NCI-H2081 treated with DMSO at 0.1 percent for 48 hours (cell line): ENCODE measurements at regions not wholly inside any gene's neighbourhood (a gene's known extent, or its start where the extent isn't known, plus 50 kb on each side); places are given as distances from the start of the nearest gene placed in this dataset.

Experiments used
- DNase-seq: peaks from one replicate; lab custom pipeline; 2025; lab: John Stamatoyannopoulos, UW

DNA sequence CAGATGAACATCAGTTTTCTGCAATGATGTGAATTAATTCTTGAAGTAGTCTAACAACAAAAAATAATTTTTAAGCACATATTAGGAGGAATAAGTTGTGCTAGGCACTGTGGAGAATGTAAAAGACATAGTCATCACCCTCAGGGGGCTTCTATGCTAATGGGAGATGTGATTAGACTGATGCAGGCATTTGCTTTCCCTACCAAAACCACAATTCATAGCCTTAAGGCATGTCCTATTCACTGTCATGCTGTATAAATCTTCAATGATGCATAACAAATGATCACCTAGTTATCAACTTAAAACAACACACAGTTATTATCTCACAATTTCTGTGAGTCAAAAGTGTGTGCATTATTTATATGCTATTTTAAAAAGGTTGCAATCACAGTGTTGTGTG, 422.6 kb downstream of the MAN2A1 start:
- no peak for DNase-seq

DNA sequence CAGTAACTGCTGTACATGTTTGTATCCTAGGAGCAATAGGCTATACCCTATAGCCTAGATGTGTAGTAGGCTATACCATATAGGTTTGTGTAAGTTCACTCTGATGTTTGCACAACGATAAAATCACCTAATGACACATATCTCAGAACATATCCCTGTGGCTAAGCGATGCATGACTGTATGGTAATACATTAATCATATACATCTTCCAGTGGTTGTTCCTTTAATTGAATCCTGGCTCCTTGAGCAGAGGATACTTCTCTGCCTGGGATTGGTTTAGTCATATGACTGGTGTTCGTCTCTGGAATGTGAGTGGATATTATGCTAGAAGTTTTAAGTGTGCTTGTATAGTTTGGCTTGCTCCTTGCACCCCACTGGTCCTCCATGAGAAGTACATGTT, 425.8 kb downstream of the MAN2A1 start:
- no peak for DNase-seq

- no peak for DNase-seq
Measured at GRCh38 chr5:110116539-110116938, 426.8 kb downstream of the MAN2A1 start.

DNA sequence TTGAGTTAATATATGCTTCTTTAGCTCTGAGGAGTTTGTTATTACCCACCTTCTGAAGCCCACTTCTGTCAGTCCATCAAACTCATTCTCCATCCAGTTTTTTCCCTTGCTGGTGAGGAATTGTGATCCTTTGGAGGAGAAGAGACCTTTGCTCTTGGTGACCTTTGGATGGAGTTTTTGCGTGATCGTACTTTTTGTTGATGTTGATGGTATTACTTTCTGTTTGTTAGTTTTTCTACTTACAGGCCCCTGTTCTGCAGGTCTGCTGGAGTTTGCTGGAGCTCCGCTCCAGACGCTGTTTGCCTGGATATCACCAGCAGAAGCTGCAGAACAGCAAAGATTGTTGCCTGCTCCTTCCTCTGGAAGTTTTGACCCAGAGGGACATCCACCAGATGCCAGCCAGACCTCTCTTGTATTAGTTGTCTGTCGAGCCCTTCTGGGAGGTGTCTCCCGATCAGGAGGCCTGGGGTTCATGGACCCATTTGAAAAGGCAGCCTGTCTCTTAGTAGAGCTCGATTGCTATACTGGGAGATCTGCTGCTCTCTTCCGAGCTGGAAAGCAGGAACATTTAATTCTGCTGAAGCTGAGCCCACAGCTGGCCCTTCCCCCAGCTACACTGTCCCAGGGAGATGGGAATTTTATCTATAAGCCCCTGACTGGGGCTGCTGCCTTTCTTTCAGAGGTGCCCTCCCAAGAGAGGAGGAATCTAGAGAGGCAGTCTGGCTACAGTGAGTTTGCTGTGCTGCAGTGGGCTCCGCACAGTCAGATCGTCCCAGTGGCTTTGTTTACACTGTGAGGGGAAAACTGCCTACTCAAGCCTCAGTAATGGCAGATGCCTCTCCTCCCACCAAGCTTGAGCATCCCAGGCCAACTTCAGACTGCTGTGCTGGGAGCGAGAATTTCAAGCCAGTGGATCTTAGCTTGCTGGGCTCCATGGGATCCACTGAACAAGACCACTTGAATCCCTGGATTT, 445.5 kb downstream of the MAN2A1 start:
- DNase-seq: no peak

DNA sequence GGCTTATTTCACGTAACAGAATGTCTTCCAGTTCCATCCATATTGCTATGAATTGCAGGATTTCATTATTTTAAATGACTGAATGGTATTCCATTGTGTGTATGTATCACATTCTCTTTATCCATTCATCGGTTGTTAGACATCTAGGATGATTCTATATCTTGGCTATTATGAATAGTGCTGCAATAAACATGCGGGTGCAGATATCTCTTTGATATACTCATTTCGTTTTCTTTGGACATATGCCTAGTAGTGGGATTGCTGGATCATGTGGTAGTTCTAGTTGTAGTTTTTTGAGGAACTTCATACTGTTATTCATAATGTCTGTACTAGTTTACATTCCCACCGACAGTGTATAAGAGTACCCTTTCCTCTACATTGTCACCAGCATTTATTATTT, 460.5 kb downstream of the MAN2A1 start:
- no peak for DNase-seq

- no peak for DNase-seq
Measured at GRCh38 chr5:110159202-110159601, 469.5 kb downstream of the MAN2A1 start.

- no peak for DNase-seq
Measured at GRCh38 chr5:110161162-110161561, 471.4 kb downstream of the MAN2A1 start.

GRCh38 chr5:110165366-110165765, 475.6 kb downstream of the MAN2A1 start:
- DNase-seq: no peak

GRCh38 chr5:110167384-110167783, 477.7 kb downstream of the MAN2A1 start:
- DNase-seq: no peak

DNA sequence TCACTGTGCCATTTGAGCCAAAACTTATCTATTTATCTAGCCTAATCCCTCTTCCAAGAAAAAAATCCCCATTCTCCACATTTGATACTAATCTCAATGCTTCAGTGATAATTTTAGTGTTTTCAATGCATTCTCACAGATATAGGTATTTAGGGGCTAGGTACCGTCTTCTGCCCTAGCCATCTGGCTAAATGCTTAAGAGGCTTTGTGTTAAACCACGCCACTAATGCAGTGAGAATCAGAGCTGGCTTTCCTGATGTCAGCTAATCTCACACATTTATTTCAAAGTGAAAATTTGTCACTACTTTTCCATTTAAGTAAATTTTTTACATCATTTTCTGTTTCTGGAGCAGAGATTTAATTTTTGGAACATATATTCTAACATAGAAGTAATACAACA, 479.7 kb downstream of the MAN2A1 start:
- DNase-seq: no peak

DNA sequence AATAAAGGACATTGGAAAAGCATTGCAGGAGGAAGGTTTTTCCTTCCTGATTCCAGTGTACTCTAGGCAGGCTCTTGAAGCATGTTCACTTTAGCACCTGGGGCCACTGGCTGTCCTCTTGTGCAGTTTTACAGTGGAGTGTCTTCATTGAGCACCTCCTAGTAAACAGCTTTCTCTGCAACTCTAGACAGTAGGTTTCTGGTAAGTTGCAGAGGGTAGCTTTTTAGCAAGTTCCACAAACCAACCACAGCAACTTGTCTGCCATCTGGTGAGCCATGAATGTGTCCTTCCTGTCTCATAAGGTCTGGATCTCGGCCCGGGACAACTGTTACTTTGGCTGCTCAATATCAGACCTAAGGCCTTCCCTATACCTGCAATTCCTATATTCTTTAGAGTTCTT, 488.0 kb downstream of the MAN2A1 start:
- no peak for DNase-seq

- no peak for DNase-seq
Measured at GRCh38 chr5:110179321-110179720, 489.6 kb downstream of the MAN2A1 start.

DNA sequence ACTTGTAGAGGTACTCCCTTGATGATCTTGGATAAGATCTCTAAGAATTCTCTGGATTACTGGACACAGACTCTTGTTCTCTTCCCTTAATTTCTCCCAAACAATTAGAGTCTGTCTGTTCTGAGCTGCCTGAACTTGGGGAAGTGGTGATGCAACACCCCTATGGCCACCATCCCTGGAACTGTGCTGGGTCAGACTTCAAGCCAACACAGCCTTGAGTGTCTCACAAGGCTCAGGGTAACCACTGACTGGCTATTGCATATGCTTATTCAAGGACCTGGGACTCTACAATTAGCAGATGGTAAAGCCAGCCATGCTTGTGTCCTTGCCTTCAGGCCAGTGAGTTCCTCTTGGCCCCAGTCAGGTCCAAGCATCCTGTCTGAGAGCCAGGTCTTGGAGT, 504.5 kb downstream of the MAN2A1 start:
- no peak for DNase-seq

DNA sequence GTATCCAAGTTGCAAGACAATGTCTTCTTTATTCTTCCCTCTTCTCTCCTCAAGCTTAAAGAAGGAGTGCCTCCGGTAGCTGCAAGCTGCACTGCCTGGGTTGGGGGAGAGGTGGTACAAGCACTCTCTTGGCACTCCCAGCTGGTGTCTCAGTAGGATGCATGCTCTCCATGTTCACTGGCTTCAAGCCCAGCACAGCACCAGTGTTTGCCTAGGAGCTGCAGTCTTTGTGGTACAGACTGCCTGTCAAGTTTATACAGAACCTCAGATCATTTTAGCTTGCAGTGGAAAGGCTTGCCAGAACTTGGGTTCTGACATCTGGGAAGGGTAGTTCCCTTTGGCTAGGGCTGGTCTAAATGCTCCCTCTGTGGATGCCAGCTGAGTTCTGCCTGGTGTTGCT, 505.6 kb downstream of the MAN2A1 start:
- DNase-seq: no peak

GRCh38 chr5:110201791-110202190, 512.1 kb downstream of the MAN2A1 start:
- DNase-seq: no peak

- DNase-seq: no peak
Measured at GRCh38 chr5:110203661-110204060, 513.9 kb downstream of the MAN2A1 start.

DNA sequence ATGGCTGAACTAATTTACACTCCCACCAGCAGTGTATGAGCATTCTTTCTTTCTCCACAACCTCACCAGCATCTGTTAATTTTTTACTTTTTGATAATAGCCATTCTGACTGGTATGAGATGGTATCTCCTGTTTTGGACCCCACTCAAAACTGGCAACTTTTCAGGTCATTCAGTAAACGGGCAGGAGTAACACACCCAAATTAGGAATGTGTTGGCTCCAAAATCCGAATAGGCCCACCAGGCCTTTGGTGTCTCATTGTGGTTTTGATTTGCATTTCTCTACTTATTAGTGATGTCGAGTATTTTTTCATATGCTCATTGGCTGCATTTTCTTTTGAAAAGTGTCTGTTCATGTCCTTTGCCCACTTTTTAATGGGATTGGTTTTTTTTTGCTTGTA, 517.1 kb downstream of the TMEM232 start:
- DNase-seq: no peak

- DNase-seq: no peak
Measured at GRCh38 chr5:110218981-110219380, 507.5 kb downstream of the TMEM232 start.

- DNase-seq: no peak
Measured at GRCh38 chr5:110219769-110220168, 506.7 kb downstream of the TMEM232 start.

- no peak for DNase-seq
Measured at GRCh38 chr5:110221036-110221435, 505.4 kb downstream of the TMEM232 start.

GRCh38 chr5:110224050-110224449, 502.4 kb downstream of the TMEM232 start:
- no peak for DNase-seq

DNA sequence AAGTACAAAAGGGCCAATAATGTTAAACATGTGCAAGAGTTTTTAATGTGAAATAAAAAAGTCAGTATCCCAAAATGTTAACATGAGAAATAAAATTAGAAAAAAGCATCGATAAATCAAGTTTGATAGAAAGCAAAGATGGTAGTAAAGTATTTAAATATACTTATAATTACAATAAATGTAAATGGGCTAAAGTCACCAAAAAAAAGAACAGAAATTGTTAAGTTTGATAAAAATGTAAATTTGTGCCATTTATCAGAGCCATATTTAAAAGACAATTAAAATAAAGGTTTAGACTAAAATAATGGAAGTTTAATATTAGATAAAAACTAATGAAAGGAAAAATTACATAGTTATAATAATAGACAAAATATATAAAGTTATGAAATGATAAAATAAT, 500.5 kb downstream of the TMEM232 start:
- no peak for DNase-seq

DNA sequence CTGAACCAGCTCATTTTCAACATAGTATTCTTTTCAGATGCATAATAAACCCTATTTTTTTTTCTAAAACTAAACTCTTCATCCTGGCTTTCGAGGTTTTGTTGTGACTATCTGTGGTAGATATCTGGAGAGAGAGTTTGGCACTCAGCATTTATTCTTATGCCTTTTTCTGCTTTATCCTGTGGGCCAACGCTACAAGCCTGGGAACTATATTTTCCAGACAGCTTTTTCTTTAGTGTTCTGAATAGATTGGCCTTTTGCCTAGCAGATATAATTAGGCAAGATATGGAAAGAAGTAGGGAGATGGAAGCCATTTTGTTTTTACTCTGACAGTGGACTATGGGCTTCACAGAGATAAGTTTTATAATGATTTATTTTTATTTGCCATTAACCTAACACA, 486.7 kb downstream of the TMEM232 start:
- no peak for DNase-seq

GRCh38 chr5:110242950-110243349, 483.5 kb downstream of the TMEM232 start:
- DNase-seq: no peak
